ENCODE measurements at regions not wholly inside any gene's neighbourhood (a gene's known extent, or its start where the extent isn't known, plus 50 kb on each side); places are given as distances from the start of the nearest gene placed in this dataset.

DNA sequence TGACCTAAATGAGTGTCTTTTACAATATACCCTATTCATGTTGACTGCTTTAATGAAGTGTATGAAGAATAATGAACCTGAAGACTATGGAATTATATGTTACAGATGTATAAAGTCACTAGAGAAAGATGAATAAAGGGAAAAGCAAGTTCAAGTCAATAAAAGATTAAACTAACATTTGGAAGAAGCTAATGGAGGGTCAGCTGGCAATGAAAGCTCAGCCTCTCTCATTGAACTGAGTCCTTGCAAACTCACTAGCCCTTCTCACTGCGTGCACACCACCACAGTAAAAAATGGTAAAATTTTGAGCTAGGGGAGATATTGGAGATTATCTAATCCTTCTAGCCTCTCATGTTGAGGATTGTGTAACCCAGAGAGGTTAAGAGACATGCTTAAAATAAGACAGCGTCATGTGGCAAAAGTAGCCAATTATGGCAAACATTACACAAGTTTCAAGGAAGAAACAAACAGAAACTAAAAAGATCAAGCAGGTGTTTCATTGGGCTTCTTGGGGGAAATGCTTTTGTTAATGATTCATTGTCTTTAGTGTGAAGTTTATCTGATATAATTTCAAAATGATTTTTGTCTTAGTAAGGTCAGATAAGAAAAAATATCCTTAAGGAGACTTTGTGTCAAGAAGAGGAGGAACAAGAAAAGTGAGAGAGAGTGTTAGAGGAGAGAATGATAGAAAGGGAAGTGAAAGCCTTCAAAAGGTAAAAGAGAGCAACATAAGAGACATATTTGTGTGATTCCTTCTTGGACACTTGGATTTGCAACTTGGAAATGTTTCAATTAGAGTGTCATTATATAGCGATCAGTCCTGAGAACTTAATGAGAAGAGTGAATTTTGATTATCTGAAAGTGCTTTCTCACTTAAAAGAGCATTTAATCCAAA, 893.7 kb upstream of the FAM98A start:
- intact Hi-C loops (cut with micrococcal nuclease; ENCODE audit: unreplicated experiment), result no loop called here

DNA sequence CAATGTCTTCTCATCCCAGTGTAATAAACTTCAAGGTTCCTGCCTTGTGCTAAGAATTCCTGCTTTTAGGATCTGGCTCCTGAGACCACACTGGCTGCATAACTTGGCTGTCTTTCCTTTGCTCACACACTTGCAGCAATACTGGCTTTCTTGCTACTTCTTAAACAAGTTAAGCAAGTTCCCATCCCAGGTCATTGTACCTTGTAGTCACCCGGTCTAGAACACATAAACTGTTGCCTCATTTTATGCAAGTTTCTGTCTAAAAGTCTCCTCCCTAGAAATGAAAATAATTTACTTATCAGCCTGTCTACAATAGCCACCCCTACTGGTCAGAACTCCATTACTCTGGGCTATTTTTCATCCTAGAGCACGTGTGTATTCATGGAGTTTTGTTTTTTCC, 887.9 kb upstream of the FAM98A start:
- no peaks in the 10 kb centered on the region for H3K9me3 ChIP-seq (ENCODE audit: low read depth, low read length, poor library complexity, severe bottlenecking)
- no peak for TF ChIP-seq EZH2 (IDR thresholded peaks at IDR 0.05; ENCODE audit: borderline replicate concordance, low read depth, low read length, poor library complexity, severe bottlenecking)
- TF ChIP-seq, protein P1, sequence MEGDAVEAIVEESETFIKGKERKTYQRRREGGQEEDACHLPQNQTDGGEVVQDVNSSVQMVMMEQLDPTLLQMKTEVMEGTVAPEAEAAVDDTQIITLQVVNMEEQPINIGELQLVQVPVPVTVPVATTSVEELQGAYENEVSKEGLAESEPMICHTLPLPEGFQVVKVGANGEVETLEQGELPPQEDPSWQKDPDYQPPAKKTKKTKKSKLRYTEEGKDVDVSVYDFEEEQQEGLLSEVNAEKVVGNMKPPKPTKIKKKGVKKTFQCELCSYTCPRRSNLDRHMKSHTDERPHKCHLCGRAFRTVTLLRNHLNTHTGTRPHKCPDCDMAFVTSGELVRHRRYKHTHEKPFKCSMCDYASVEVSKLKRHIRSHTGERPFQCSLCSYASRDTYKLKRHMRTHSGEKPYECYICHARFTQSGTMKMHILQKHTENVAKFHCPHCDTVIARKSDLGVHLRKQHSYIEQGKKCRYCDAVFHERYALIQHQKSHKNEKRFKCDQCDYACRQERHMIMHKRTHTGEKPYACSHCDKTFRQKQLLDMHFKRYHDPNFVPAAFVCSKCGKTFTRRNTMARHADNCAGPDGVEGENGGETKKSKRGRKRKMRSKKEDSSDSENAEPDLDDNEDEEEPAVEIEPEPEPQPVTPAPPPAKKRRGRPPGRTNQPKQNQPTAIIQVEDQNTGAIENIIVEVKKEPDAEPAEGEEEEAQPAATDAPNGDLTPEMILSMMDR (conservative IDR thresholded peaks at IDR 0.05; ENCODE audit: low read depth, low read length), result no peak
- no peaks in the 10 kb centered on the region for H3K4me1 ChIP-seq (ENCODE audit: insufficient read depth, low read length, poor library complexity, severe bottlenecking)
- intact Hi-C loops (cut with micrococcal nuclease; ENCODE audit: unreplicated experiment), result no loop called here
- ChIA-PET CTCF (no interaction called here), POLR2A (ENCODE audit: low non-redundant PET) (no interaction called here)
- no peak overlapping the region for H3K4me3 ChIP-seq (ENCODE audit: low read depth, low read length, poor library complexity, severe bottlenecking)
- BruUV-seq (replicated peaks), result no TSS peak
- no peaks in the 10 kb centered on the region for H3K27me3 ChIP-seq (replicated peaks; ENCODE audit: insufficient read depth, low read depth, low read length, poor library complexity)
- H3K27ac ChIP-seq (ENCODE audit: low read depth, low read length, poor library complexity, severe bottlenecking), result no peak overlapping the region
- H3K36me3 ChIP-seq (ENCODE audit: insufficient read depth, low read length, poor library complexity, severe bottlenecking), result no peaks in the 10 kb centered on the region
- no peak for DNase-seq (ENCODE audit: low spot score)

More for the DNA sequence above, 893.7 kb upstream of the FAM98A start:
- TF ChIP-seq EZH2 (IDR thresholded peaks at IDR 0.05; ENCODE audit: borderline replicate concordance, low read depth, low read length, poor library complexity, severe bottlenecking), result no peak
- POLR2A ChIA-PET (ENCODE audit: low non-redundant PET), result no interaction called here
- H3K4me3 ChIP-seq (ENCODE audit: low read depth, low read length, poor library complexity, severe bottlenecking), result no peak overlapping the region
- no peaks in the 10 kb centered on the region for H3K27me3 ChIP-seq (replicated peaks; ENCODE audit: insufficient read depth, low read depth, low read length, poor library complexity)
- BruUV-seq (replicated peaks), result no TSS peak
- DNase-seq (ENCODE audit: low spot score), result no peak
- CTCF ChIA-PET, result no interaction called here
- H3K9me3 ChIP-seq (ENCODE audit: low read depth, low read length, poor library complexity, severe bottlenecking), result no peaks in the 10 kb centered on the region
- H3K27ac ChIP-seq (ENCODE audit: low read depth, low read length, poor library complexity, severe bottlenecking), result no peak overlapping the region
- no peaks in the 10 kb centered on the region for H3K36me3 ChIP-seq (ENCODE audit: insufficient read depth, low read length, poor library complexity, severe bottlenecking)
- H3K4me1 ChIP-seq (ENCODE audit: insufficient read depth, low read length, poor library complexity, severe bottlenecking), result no peaks in the 10 kb centered on the region

DNA sequence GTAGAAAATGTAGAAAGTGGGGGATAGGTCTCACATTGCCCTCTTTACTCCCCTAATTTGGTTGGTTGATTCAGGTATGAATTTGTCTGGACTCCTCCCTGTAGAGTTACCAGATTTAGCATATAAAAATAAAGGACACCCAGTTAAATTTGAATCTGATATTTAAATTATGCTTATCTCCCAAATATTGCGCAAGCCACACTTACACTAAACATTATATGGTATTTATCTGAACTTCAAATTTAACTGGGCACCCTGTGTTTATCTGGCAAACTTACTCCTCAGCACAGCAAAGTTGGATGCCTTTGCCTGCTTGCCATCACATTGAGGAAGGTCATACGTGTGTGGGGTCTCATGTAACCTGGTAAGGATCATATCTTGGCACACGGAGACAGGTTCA, 882.4 kb upstream of the FAM98A start:
- H3K9me3 ChIP-seq (ENCODE audit: low read depth, low read length, poor library complexity, severe bottlenecking), result no peaks in the 10 kb centered on the region
- no peak overlapping the region for H3K4me3 ChIP-seq (ENCODE audit: low read depth, low read length, poor library complexity, severe bottlenecking)
- ChIA-PET CTCF (no interaction called here), POLR2A (ENCODE audit: low non-redundant PET) (no interaction called here)
- no peak overlapping the region for H3K27ac ChIP-seq (ENCODE audit: low read depth, low read length, poor library complexity, severe bottlenecking)
- BruUV-seq (replicated peaks), result no TSS peak
- TF ChIP-seq, protein P1 (conservative IDR thresholded peaks at IDR 0.05; ENCODE audit: low read depth, low read length), result no peak
- no peak for TF ChIP-seq EZH2 (IDR thresholded peaks at IDR 0.05; ENCODE audit: borderline replicate concordance, low read depth, low read length, poor library complexity, severe bottlenecking)
- H3K4me1 ChIP-seq (ENCODE audit: insufficient read depth, low read length, poor library complexity, severe bottlenecking), result no peaks in the 10 kb centered on the region
- intact Hi-C loops (cut with micrococcal nuclease; ENCODE audit: unreplicated experiment), result no loop called here
- no peak for DNase-seq (ENCODE audit: low spot score)
- no peaks in the 10 kb centered on the region for H3K27me3 ChIP-seq (replicated peaks; ENCODE audit: insufficient read depth, low read depth, low read length, poor library complexity)
- H3K36me3 ChIP-seq (ENCODE audit: insufficient read depth, low read length, poor library complexity, severe bottlenecking), result no peaks in the 10 kb centered on the region

DNA sequence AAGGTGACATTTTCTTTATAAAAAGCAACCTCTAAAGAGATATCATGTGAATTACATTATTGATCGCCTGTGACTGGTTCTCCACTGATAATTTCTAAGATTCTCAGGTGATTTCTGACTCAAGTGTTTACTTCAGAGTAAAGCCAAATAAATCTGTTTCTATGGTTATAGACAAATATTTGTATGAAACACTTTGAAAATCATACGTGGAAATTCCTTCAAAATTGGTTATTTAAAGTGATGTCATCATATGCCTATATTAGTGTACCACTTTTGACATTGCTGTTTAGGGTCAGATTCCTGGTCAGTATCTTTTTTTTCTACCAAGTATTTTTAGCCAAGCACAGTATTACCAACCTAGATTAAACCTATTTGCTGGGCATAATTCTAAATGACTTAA, 881.3 kb upstream of the FAM98A start:
- no peaks in the 10 kb centered on the region for H3K4me1 ChIP-seq (ENCODE audit: insufficient read depth, low read length, poor library complexity, severe bottlenecking)
- intact Hi-C loops (cut with micrococcal nuclease; ENCODE audit: unreplicated experiment), result no loop called here
- H3K4me3 ChIP-seq (ENCODE audit: low read depth, low read length, poor library complexity, severe bottlenecking), result no peak overlapping the region
- DNase-seq (ENCODE audit: low spot score), result no peak
- CTCF ChIA-PET, result no interaction called here
- POLR2A ChIA-PET (ENCODE audit: low non-redundant PET), result no interaction called here
- no peaks in the 10 kb centered on the region for H3K27me3 ChIP-seq (replicated peaks; ENCODE audit: insufficient read depth, low read depth, low read length, poor library complexity)
- no peaks in the 10 kb centered on the region for H3K36me3 ChIP-seq (ENCODE audit: insufficient read depth, low read length, poor library complexity, severe bottlenecking)
- no peak overlapping the region for H3K27ac ChIP-seq (ENCODE audit: low read depth, low read length, poor library complexity, severe bottlenecking)
- H3K9me3 ChIP-seq (ENCODE audit: low read depth, low read length, poor library complexity, severe bottlenecking), result no peaks in the 10 kb centered on the region
- TF ChIP-seq EZH2 (IDR thresholded peaks at IDR 0.05; ENCODE audit: borderline replicate concordance, low read depth, low read length, poor library complexity, severe bottlenecking), result no peak
- TF ChIP-seq, protein P1 (conservative IDR thresholded peaks at IDR 0.05; ENCODE audit: low read depth, low read length), result no peak
- no TSS peak for BruUV-seq (replicated peaks)
